ENCODE measurements at regions not wholly inside any gene's neighbourhood (a gene's known extent, or its start where the extent isn't known, plus 50 kb on each side); places are given as distances from the start of the nearest gene placed in this dataset.

DNA sequence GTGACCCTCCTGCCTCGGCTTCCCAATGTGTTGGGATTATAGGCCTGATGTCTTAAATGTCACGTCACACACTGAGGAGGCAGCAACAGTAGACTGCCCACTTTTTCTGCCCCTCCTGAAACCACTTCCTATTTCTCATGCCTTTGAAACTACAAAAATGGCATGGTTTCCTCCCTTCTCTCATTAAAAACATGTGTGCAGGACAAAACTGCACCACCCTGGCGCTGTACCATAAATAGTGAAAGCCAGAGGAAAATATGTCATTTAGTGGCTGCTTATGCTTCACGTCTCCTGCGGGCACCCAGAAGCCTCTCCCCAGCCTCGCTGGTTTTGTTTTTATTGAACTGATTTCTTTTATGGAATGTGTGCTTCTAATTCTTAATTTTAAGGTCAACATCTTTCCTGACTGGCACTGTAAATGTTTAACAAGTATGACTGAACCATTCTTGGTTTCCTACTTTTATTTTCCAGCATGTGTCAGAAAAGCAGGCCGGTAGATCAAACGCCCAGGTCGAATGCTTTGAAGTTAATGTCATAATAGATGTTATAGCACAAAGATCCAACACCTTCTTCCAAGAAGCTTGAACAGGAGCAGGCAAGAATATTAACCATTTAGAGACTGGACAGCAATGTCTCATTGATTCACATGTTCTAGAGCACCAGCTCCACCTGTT lies 59.6 kb upstream of the C1orf87 start:
- no peaks in the 10 kb centered on the region for H3K36me3 ChIP-seq (ENCODE audit: control insufficient read depth in 1 of 2, insufficient read depth in 2 of 2, low read length in 2 of 2)
- no peaks in the 10 kb centered on the region for H3K27me3 ChIP-seq (ENCODE audit: insufficient read depth, low read length)
- H3K4me3 ChIP-seq (replicated peaks in 1 of 2; ENCODE audit: low read depth in 1 of 2, low read length in 2 of 2), result no peak overlapping the region
- no TSS peak for BruUV-seq (replicated peaks)
- DNase-seq (ENCODE audit: low read depth, low spot score) (no peak), ATAC-seq (no peak)
- no peaks in the 10 kb centered on the region for H3K9me3 ChIP-seq (ENCODE audit: control insufficient read depth in 1 of 2, insufficient read depth in 1 of 2, low read depth in 1 of 2, low read length in 2 of 2)
- H4K20me1 ChIP-seq (ENCODE audit: insufficient read depth), result no peaks in the 10 kb centered on the region
- CTCF ChIA-PET, result no interaction called here
- peaks cover 0 to 12% of the 10 kb centered on the region in 2 experiments; a peak in 1 of 4 replicates for H3K4me1 ChIP-seq (ENCODE audit: control insufficient read depth in 1 of 2, insufficient read depth in 2 of 2, low read length in 2 of 2)
- no peak overlapping the region for H3K9ac ChIP-seq (ENCODE audit: low read length)
- intact Hi-C loops (cut with micrococcal nuclease), result no loop called here
- H2AFZ ChIP-seq (ENCODE audit: low read depth, low read length, poor library complexity, severe bottlenecking), result no peak overlapping the region
- no peak for TF ChIP-seq EGR1 (IDR thresholded peaks at IDR 0.05; ENCODE audit: low read depth)
- TF ChIP-seq ATF3 (IDR thresholded peaks at IDR 0.05), result no peak
- 0 out of 2 replicates have a peak, but pooled peaks have one; percentile 11 for TF ChIP-seq FOSL1 (IDR thresholded peaks at IDR 0.05; ENCODE audit: low read depth)
- TF ChIP-seq EZH2 (IDR thresholded peaks at IDR 0.05), result no peak
- TF ChIP-seq CBX3 (IDR thresholded peaks at IDR 0.05; ENCODE audit: low read depth), result no peak
- no peak for TF ChIP-seq ZNF274 (IDR thresholded peaks at IDR 0.05; ENCODE audit: low read depth, low read length)
- TF ChIP-seq EZH2phosphoT487 (IDR thresholded peaks at IDR 0.05; ENCODE audit: borderline replicate concordance), result no peak
- no peak for TF ChIP-seq POLR2A (IDR thresholded peaks at IDR 0.05; ENCODE audit: borderline replicate concordance, extremely low read depth, insufficient read depth, insufficient read length)
- TF ChIP-seq JUND (IDR thresholded peaks at IDR 0.05), result no peak
- no peak for TF ChIP-seq SRF (IDR thresholded peaks at IDR 0.05; ENCODE audit: low read depth)
- TF ChIP-seq TCF7L2 (IDR thresholded peaks at IDR 0.05; ENCODE audit: borderline replicate concordance, extremely low read depth, insufficient read depth, insufficient read length), result peak; percentile 79
- no peak for TF ChIP-seq POLR2AphosphoS5 (IDR thresholded peaks at IDR 0.05; ENCODE audit: low read depth, low read length)
- TF ChIP-seq, protein P1, sequence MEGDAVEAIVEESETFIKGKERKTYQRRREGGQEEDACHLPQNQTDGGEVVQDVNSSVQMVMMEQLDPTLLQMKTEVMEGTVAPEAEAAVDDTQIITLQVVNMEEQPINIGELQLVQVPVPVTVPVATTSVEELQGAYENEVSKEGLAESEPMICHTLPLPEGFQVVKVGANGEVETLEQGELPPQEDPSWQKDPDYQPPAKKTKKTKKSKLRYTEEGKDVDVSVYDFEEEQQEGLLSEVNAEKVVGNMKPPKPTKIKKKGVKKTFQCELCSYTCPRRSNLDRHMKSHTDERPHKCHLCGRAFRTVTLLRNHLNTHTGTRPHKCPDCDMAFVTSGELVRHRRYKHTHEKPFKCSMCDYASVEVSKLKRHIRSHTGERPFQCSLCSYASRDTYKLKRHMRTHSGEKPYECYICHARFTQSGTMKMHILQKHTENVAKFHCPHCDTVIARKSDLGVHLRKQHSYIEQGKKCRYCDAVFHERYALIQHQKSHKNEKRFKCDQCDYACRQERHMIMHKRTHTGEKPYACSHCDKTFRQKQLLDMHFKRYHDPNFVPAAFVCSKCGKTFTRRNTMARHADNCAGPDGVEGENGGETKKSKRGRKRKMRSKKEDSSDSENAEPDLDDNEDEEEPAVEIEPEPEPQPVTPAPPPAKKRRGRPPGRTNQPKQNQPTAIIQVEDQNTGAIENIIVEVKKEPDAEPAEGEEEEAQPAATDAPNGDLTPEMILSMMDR (IDR thresholded peaks at IDR 0.05 in 2 of 3, conservative IDR thresholded peaks at IDR 0.05 in 1 of 3; ENCODE audit: borderline replicate concordance in 1 of 3, insufficient read depth in 1 of 3, low read depth in 2 of 3, low read length in 2 of 3), result no peak
- no peak for TF ChIP-seq ELF1 (IDR thresholded peaks at IDR 0.05; ENCODE audit: borderline replicate concordance, low read depth)
- TF ChIP-seq SP1 (IDR thresholded peaks at IDR 0.05; ENCODE audit: low read depth), result peak; percentile 6; the same call in 1 of the 2 replicates
- TF ChIP-seq SIN3A (IDR thresholded peaks at IDR 0.05; ENCODE audit: low read depth), result 0 out of 2 replicates have a peak, but pooled peaks have one; percentile 24
- TF ChIP-seq, protein P2, sequence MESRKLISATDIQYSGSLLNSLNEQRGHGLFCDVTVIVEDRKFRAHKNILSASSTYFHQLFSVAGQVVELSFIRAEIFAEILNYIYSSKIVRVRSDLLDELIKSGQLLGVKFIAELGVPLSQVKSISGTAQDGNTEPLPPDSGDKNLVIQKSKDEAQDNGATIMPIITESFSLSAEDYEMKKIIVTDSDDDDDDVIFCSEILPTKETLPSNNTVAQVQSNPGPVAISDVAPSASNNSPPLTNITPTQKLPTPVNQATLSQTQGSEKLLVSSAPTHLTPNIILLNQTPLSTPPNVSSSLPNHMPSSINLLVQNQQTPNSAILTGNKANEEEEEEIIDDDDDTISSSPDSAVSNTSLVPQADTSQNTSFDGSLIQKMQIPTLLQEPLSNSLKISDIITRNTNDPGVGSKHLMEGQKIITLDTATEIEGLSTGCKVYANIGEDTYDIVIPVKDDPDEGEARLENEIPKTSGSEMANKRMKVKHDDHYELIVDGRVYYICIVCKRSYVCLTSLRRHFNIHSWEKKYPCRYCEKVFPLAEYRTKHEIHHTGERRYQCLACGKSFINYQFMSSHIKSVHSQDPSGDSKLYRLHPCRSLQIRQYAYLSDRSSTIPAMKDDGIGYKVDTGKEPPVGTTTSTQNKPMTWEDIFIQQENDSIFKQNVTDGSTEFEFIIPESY (IDR thresholded peaks at IDR 0.05; ENCODE audit: extremely low read depth, insufficient replicate concordance, low read length), result no peak
- no peak for TF ChIP-seq YY1 (IDR thresholded peaks at IDR 0.05; ENCODE audit: extremely low read depth, insufficient replicate concordance, low read depth, low read length)
- TF ChIP-seq ZFX (IDR thresholded peaks at IDR 0.05), result no peak
- RAD21 ChIA-PET (ENCODE audit: low non-redundant PET in 1 of 2, low total read pairs in 2 of 2, uncharacterized antibody in 2 of 2, unreplicated experiment in 2 of 2), result no interaction called here
- H3K27ac ChIP-seq (ENCODE audit: low read depth, low read length), result no peak overlapping the region
- POLR2A ChIA-PET, result no interaction called here
- H3K79me2 ChIP-seq (ENCODE audit: insufficient read depth, low read length), result no peaks in the 10 kb centered on the region
- H3K4me2 ChIP-seq (ENCODE audit: low read length), result peak overlapping the region; percentile 48
- H3K9me2 ChIP-seq (ENCODE audit: insufficient read depth), result no peaks in the 10 kb centered on the region

All from HCT116 (cell line).